Eye (tissue), 1 donor: ENCODE measurements at regions not wholly inside any gene's neighbourhood (a gene's known extent, or its start where the extent isn't known, plus 50 kb on each side); places are given as distances from the start of the nearest gene placed in this dataset.
"Not testable (repeated sequence)": the region's sequence is repeated elsewhere in the genome, so short reads cannot be mapped to it uniquely, and the experiment has no call there.

Source experiments
- DNase-seq: peaks from one replicate; pipeline ENCODE4 v3.0.0-alpha.2; 2015

GRCh38 chr16:63175313-63175712, 1139.1 kb upstream of the CDH8 start:
- no peak for DNase-seq

GRCh38 chr16:63174801-63175200, 1138.6 kb upstream of the CDH8 start:
- DNase-seq: no peak

- no peak for DNase-seq
These were observed 1135.3 kb upstream of the CDH8 start for GRCh38 chr16:63171545-63171944.

DNA sequence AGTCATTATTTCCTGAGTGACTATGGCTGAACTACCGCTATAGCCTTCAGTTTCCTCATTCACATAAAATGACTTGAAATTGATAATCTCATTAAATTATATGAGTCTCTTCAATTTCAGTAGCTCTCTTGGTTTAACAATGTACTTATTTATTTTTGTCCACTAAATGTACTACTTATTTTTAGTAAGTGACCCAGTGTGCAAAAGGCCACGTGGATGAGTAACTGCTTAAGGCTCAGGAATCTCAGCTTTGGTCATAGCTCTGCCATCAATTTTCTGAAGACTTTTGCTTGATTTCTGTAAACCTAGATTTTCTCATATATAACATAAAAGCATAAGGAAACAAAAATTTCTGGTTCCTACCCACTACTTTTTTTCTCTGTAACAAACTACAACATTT, 1132.9 kb upstream of the CDH8 start:
- no peak for DNase-seq

DNA sequence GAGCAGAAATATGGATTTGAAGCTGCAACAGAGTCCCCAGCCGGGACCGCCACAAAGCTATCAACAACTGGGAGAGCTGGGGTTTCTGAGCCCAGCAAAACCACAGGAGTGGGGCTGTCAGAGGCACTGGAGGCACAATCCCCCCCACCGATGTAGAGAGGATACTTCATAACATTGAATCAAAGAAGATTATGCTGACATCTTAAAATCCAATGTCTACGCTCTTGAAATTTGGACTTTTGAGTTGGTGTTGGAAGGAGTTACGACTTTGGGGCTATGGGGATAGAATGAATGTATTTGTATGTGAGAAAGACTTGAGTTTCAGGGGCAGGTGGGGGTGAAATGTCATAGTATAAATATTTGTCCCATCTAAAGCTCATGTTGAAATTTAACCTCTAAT, 1121.6 kb upstream of the CDH8 start:
- no peak for DNase-seq

- DNase-seq: no peak
These were observed 1110.0 kb upstream of the CDH8 start for GRCh38 chr16:63146251-63146650.

DNA sequence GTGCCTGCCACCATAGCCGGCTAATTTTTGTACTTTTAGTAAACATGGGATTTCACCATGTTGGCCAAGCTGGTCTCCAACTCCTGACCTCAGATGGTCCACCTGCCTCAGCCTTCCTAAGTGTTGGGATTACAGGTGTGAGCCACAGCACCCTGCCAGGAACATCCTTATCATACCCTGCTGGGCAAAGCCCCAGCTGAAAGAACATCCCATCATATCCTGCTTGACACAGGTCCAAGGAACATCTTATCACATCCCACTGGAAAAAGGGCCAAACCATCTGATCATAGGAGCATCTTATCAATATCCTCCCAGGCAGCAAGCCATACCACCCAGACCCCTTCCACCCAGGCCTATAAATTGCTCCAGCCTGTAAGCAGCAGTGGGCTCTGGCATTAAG, 1109.2 kb upstream of the CDH8 start:
- DNase-seq: no peak

DNA sequence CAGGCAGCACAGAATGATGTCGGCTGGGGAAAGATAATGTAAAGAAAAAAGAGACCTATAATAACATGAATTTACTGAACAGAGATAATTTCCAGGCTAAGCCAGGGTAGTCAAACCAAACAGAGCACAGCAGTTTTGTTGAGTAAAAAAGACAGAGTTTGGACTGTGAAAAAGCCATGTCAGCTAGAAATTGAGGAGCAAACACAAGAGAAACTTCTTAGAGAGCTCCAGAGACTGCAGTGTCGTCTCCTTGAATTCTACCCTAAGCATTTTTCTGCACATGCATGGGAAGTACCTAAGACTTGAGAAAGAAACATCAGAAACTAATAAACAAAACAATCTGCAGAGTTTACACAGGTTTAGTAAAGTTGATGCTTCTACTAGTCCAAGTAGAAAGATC, 1098.8 kb upstream of the CDH8 start:
- no peak for DNase-seq

GRCh38 chr16:63131503-63131902, 1095.3 kb upstream of the CDH8 start:
- DNase-seq: no peak

DNA sequence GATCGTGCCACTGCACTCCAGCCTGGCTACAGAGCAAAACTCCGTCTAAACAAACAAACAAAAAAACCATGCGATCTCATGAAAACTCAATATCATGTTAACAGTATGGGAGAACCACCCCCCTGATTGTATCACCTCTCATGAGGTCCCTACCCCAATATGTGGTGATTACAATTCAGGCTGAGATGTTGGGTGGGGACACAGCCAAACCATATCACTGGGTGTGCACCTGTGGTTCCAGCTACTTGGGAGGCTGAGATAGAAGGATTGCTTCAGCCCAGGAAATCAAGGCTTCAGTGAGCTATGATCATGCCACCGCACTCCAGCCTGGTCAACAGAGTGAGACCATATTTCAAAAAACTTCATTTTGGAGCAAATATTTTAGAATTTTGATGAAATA, 1094.7 kb upstream of the CDH8 start:
- no peak for DNase-seq

- DNase-seq: no peak
These were observed 1093.3 kb upstream of the CDH8 start for GRCh38 chr16:63129411-63130125.

DNA sequence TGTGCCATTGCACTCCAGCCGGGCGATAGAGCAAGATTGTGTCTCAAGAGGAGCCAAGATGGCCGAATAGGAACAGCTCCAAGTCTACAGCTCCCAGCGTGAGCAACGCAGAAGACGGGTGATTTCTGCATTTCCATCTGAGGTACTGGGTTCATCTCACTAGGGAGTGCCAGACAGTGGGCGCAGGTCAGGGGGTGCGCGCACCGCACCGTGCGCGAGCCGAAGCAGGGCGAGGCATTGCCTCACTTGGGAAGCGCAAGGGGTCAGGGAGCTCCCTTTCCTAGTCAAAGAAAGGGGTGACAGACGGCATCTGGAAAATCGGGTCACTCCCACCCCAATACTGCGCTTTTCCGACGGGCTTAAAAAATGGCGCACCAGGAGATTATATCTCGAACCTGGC, 1083.7 kb upstream of the CDH8 start:
- not testable (repeated sequence) for DNase-seq

DNA sequence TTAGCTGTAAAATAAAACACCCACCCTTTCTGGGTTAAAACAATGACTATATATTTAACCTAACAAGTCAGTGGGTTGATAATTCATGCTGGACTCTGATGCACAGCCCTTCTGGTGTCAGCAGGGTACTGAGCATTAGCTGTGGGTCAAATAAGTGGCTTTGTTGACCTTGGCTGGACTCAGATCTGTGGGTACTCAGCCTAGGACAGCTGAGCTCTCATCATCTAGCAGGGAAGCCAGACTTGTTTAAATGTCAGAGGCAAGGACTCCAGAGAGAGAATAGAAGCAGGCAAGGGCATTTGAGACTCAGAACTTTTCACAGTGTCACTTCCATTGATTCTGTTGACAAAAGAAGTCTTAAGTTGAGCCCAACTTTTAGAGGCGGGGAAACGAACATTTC, 1063.8 kb upstream of the CDH8 start:
- DNase-seq: no peak

DNA sequence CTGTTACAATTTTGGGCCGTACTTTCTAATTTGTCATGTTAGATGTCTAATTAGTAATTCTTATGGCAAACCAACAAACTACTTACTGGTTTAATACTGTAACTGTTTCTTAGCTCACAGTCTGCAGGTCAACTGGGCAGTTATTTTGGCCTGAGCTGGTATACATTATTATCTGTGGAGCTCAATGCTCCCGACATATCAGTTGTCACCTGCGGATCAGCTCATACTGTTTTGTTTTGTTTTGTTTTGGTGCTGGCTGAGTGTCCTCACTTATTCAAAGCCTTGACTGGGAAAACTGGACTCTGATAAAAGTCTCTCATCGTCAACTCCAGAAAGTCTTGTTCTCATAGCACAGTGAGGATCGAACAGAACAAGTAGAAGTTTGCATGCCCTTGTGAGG, 1060.6 kb upstream of the CDH8 start:
- no peak for DNase-seq

GRCh38 chr16:63092736-63093135, 1056.5 kb upstream of the CDH8 start:
- DNase-seq: no peak

- no peak for DNase-seq
These were observed 1045.9 kb upstream of the CDH8 start for GRCh38 chr16:63082101-63082500.

DNA sequence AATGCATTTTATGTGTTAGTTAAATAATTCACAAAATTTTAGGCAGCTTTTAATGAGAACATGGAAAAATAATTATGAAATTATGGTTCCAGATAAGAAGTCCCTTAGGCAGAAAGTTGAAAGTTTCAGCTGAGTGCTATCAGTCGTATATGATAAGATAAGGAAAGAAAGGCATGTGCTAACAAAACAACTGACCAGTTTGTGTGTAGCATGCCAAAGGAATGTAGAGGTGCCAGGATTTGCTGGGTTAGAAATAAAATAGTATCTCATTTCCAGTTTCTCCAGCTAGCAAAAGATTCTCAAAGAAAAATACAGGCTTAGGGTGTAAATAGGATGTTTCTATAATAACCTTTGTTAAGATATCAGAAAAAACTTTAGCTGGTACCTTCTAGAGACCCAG, 1044.5 kb upstream of the CDH8 start:
- DNase-seq: no peak

DNA sequence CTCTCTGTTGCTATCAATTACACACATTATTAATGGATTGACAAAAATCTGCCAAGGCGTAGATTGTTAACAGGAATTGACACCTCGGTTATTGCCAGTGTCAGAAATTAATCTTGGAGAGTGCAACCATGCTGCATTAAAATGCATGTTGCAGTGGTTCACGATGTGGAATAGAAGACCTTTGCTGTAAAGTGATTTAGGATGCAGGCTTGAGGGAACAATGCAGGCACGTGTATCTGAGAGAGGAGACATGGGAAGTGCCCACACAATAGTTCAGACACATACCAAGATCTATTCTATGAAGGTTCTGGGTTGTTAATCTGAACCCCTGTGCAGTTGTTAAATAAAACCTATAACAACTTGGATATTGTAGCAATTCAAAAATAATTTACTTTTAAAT, 1032.8 kb upstream of the CDH8 start:
- no peak for DNase-seq

DNA sequence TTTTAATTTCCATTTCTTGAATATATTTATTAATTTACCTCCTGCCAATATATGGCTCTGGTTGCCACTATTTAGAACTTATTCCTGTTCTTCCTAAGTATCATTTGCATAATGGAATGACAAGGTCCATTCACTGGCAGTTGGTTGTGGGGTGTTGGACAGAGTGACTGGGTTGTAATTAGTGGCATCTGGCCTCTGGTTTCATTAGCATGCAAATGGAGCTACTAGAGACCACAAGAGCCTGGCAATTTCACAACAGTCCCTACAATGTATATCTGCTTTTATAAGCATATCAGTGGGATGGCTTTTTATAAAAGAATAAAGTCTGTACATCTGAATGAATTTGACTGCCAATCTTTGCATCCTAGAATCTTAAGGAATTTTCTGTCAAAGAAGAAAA, 1030.9 kb upstream of the CDH8 start:
- no peak for DNase-seq

DNA sequence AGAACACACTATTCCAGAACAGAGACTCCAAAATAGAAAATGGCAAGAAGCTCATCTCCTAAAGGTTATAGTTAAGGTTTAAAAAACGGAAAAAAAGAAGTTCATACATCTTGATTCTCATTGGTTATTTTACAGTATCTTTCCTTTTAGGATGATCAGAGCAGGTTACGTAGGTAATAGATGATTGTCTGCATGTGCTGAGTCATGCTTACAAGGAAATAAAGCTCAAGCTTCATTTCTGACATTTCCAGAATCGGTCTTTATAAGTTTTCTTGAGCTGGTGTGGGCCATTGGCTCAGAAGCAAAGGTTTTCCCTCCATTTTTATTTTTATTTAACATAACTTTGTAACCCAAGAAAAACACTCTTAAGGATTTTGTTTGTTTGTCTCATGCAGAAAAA, 1030.3 kb upstream of the CDH8 start:
- DNase-seq: no peak

DNA sequence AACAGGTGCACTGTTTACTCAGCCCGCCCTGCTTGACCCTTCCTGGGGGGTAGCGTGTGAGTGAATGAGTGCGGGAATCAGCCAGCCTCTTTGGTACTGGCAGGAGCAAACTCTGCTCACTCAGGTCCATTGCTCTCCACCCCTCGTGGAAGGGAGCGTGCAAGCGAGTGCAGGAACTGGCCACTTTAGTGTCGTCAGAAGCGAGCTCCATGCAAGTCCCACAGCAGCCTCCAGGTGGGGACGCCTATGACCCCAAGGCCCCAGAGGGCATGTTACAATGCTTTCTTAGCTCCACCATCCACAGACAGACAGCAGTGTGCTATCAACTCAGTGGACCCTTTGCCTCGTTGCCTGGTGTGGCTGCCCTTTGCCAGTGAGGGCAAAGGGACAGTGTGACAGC, 1025.1 kb upstream of the CDH8 start:
- no peak for DNase-seq

DNA sequence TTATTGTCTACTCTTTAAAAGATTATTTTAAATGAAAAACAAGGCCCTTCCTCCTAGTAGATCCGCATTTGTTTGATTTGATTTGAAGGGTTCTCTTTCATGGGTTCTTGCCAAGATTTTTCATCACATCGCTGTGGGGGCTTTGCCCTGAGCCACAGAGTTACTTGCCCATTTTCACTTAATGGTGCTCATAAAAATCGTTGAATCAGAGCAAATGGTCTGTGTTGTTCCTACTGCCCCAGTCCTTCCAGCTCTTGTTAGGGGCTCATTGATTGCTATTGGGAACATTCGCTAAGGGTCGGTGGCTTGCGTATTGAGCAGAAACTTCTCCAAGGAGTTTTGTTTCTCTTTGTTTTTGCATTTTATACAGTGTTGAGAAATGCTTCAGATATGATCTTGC, 1023.4 kb upstream of the CDH8 start:
- DNase-seq: no peak

DNA sequence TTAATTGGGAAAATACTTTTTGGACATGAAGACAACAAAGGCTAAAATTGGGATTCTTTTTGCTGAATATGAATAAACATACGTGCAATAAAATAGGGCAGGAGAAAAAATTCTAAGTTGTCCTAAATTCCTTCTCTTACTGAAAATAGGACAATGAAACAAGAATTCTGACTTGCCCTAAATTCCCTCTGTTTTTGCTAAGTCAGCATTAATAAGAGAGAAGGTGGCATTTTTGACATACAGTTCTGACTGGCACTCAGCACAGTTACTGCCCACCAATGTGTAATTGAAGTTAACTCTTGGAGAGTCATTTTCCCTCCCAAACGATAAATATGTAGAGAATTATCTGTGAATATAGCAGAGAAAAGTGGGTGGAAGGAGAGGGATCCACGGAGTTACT, 1021.1 kb upstream of the CDH8 start:
- DNase-seq: no peak

- no peak for DNase-seq
These were observed 1014.2 kb upstream of the CDH8 start for GRCh38 chr16:63050391-63050790.

GRCh38 chr16:63038397-63039106, 1002.3 kb upstream of the CDH8 start:
- DNase-seq: peak; percentile 23
